ENCODE measurements at regions not wholly inside any gene's neighbourhood (a gene's known extent, or its start where the extent isn't known, plus 50 kb on each side); places are given as distances from the start of the nearest gene placed in this dataset.

DNA sequence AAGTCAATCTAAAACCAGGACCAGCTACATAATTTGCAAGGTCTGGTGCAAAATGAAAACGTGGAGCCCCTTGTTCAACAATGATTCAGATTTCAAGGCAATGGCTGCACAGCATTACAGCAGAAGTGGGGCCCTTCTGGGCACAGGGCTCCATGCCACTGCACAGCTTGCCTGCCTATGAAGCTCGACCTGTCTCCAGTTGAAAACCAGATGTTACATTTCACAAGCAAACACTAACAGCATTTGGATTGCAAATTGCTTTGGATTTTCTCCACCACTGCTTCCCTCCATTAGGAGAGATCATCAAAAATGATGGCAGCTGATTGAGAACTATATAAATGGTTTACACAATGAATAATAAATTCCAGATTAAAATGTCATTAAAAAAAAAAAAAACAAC is 551.4 kb upstream of the ZFHX3 start:
- no peak overlapping the region for H3K4me3 ChIP-seq (ENCODE audit: low read depth, low read length)
- TF ChIP-seq, protein P1, sequence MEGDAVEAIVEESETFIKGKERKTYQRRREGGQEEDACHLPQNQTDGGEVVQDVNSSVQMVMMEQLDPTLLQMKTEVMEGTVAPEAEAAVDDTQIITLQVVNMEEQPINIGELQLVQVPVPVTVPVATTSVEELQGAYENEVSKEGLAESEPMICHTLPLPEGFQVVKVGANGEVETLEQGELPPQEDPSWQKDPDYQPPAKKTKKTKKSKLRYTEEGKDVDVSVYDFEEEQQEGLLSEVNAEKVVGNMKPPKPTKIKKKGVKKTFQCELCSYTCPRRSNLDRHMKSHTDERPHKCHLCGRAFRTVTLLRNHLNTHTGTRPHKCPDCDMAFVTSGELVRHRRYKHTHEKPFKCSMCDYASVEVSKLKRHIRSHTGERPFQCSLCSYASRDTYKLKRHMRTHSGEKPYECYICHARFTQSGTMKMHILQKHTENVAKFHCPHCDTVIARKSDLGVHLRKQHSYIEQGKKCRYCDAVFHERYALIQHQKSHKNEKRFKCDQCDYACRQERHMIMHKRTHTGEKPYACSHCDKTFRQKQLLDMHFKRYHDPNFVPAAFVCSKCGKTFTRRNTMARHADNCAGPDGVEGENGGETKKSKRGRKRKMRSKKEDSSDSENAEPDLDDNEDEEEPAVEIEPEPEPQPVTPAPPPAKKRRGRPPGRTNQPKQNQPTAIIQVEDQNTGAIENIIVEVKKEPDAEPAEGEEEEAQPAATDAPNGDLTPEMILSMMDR (IDR thresholded peaks at IDR 0.05; ENCODE audit: low read depth, low read length, missing control alignments), result no peak
- in situ Hi-C loops (cut with HindIII; ENCODE audit: low sequenced_read_pairs), result no loop called here
- DNase-seq (ENCODE audit: low read depth), result no peak

DNA sequence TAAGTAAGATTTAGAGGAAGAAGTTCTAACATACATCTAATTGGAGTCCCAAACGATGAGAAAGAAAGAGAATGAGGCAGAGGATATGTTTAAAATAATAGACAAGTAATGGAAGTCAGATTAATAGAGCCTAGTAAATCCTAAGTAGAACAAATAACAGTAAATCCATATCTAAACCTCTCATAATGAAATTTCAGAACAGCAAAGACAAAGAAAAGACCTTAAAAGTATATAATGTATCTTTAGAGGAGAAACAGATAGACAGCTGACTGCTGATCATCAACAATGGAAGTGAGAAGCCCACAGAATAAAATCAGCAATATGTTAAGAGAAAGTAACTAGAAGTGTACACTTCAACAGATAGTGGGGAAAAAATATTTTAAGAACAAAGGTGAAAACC is 536.2 kb upstream of the ZFHX3 start:
- H3K4me3 ChIP-seq (ENCODE audit: low read depth, low read length), result no peak overlapping the region
- in situ Hi-C loops (cut with HindIII; ENCODE audit: low sequenced_read_pairs), result no loop called here

DNA sequence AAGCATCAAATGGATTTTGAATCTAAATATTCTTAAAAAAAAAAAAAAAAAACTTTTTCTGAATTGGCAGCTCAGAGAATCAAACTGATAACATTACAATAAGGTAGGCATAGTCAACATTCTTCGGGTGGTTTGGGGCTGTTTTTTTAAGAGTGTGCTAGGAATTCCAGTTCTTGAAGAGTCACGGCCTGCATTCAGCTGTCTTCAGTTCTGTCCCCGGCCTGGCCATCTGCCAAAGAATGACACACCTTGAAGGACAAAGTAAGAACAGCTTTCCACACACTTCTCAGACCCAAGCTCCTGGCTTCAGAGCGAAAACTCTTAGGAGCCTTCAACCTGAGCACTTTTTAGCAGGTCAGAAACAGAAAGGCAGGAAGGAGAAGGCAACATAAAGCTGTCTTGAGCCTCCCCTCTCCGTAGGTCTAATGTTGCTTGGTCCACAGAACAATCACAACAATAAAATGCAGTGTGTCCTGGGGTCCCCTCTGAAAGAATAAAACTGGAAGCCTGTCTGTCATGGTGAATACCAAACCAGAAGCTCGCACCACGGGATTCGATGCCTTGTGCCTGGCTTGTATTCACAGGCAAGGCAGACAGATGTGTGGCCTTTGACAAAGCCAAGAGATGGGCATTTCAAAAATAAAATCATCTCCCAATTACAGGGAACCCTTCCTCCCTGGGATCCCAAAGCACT is 524.4 kb upstream of the ZFHX3 start:
- no peak for DNase-seq (ENCODE audit: low read depth)
- H3K4me3 ChIP-seq (ENCODE audit: low read depth, low read length), result no peak overlapping the region
- in situ Hi-C loops (cut with HindIII; ENCODE audit: low sequenced_read_pairs), result no loop called here
- TF ChIP-seq, protein P1 (IDR thresholded peaks at IDR 0.05; ENCODE audit: low read depth, low read length, missing control alignments), result no peak

More for the DNA sequence above, 536.2 kb upstream of the ZFHX3 start:
- DNase-seq (ENCODE audit: low read depth), result no peak
- TF ChIP-seq, protein P1 (IDR thresholded peaks at IDR 0.05; ENCODE audit: low read depth, low read length, missing control alignments), result no peak

DNA sequence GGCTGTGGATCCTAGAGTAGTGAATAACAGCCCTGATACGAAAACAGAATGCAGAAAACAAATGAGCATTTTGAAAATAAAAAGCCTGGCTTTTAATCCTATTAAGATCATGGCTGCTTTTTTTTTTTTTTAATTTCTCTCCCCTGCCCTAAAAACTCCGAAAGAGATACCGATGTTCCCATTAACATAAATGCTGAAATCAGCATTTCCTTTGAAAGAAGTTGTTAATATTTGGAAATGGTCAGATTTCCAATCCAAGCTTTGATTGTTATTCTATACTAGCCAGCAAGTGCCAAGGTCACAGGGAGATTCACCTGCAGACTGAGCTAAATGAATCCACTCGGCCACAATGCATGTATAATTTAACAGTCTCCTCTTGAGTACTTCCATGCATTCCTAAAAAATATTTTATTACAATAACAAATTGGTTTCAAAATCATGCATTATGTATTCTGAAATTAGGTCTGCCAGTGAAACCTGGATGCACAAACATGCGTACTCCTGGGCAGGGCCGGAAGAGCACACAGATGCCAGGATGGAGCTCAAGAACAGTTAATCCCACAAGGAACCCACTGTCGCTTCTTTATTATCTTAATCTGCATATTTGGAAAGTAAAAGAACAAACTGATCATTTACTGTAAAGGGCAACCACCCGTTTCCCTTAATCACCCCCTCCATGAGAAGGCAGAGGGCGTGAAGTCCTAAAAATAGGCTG is 521.5 kb upstream of the ZFHX3 start:
- H3K4me3 ChIP-seq (ENCODE audit: low read depth, low read length), result no peak overlapping the region
- TF ChIP-seq, protein P1 (IDR thresholded peaks at IDR 0.05; ENCODE audit: low read depth, low read length, missing control alignments), result no peak
- DNase-seq (ENCODE audit: low read depth), result no peak
- in situ Hi-C loops (cut with HindIII; ENCODE audit: low sequenced_read_pairs), result no loop called here

DNA sequence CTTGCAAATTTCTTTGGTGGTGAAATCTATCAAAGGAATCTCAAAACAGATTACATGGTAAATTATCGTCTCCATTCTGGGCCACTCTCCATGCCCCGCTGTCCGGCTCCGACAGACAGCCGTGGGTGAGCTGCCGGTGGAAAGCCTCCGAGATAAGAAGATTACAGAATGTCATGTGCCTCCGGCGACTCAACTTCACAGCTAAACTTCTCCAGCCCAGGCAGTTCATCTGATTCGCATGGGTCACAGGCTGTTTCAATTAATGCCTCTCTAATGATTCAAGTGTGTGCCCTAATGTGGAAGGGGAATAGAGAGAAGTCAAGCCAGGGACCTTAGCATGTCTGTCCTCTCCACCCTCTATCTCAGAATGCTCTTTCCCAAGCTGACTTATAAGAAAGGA is 520.8 kb upstream of the ZFHX3 start:
- DNase-seq (ENCODE audit: low read depth), result no peak
- in situ Hi-C loops (cut with HindIII; ENCODE audit: low sequenced_read_pairs), result no loop called here
- H3K4me3 ChIP-seq (ENCODE audit: low read depth, low read length), result no peak overlapping the region
- TF ChIP-seq, protein P1 (IDR thresholded peaks at IDR 0.05; ENCODE audit: low read depth, low read length, missing control alignments), result no peak

DNA sequence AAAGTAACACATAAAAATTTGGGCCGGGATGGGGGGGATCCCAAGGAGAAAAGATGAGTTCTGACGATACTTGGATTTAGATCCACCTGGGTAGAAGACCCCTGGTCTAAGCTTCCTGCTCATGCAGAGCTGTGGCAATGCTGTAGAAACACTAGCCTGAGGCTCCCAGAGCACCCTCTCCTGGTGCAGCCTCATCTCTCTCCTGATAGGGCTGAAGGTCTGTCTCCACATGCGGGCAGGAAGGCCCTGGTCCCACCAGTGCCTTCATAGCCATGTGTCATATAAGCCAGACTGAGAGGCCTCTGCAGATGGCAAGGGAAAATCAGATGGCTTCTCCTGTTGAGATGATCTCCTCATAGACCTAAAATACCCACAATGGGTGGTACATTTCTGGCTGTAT is 518.0 kb upstream of the ZFHX3 start:
- H3K4me3 ChIP-seq (ENCODE audit: low read depth, low read length), result no peak overlapping the region
- in situ Hi-C loops (cut with HindIII; ENCODE audit: low sequenced_read_pairs), result no loop called here
- TF ChIP-seq, protein P1 (IDR thresholded peaks at IDR 0.05; ENCODE audit: low read depth, low read length, missing control alignments), result no peak
- DNase-seq (ENCODE audit: low read depth), result no peak

Measured in astrocyte of the cerebellum (primary cell).